RWPE1 (cell line): ENCODE measurements at regions not wholly inside any gene's neighbourhood (a gene's known extent, or its start where the extent isn't known, plus 50 kb on each side); places are given as distances from the start of the nearest gene placed in this dataset.

Source experiments
- CTCF ChIA-PET: fragments of 350-600 bp; sonication (Branson Sonifier 250); formaldehyde crosslinking; extraction: SDS; loops from one replicate; lab custom pipeline; 2021; lab: Yijun Ruan, JAX
- POLR2A ChIA-PET: fragments of 400-600 bp; formaldehyde crosslinking; extraction: SDS; loops from one replicate; lab custom pipeline; 2020; ENCODE audit warnings: antibody characterized with exemption; ENCODE audit not compliant: low non-redundant PET; lab: Yijun Ruan, JAX
- DNase-seq: peaks from one replicate; pipeline ENCODE4 v3.0.0; 2012; ENCODE audit warnings: low spot score
- H3K27ac ChIP-seq: fragments of 450-650 bp; 2 replicates; pipeline ENCODE4 v1.5.1; 2017
- TF ChIP-seq, protein P1 (sequence below): fragments of 450-650 bp; conservative IDR thresholded peaks from 2 replicates; pipeline ENCODE4 v1.5.1; 2017; ENCODE audit warnings: low read depth, mild to moderate bottlenecking

DNA sequence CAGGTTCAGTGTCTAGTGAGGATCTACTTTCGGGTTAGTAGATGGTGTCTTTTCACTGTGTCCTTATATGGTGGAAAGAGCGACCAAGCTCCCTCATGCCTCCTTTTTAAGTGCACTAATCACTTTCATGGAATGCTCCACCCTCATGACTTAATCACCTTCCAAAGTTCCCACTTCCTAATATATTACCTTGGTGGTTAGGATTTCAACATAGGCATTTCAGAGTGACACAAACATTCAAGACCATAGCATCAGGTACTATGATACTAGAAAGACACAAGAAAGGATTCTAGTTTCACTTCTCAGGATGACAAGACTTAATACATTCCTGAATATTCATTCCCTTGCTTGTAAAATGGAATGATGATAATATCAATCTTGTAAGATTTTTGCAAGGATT is 119.1 kb upstream of the FAM3C start:
- H3K27ac ChIP-seq, result no peak overlapping the region
- TF ChIP-seq, protein P1, sequence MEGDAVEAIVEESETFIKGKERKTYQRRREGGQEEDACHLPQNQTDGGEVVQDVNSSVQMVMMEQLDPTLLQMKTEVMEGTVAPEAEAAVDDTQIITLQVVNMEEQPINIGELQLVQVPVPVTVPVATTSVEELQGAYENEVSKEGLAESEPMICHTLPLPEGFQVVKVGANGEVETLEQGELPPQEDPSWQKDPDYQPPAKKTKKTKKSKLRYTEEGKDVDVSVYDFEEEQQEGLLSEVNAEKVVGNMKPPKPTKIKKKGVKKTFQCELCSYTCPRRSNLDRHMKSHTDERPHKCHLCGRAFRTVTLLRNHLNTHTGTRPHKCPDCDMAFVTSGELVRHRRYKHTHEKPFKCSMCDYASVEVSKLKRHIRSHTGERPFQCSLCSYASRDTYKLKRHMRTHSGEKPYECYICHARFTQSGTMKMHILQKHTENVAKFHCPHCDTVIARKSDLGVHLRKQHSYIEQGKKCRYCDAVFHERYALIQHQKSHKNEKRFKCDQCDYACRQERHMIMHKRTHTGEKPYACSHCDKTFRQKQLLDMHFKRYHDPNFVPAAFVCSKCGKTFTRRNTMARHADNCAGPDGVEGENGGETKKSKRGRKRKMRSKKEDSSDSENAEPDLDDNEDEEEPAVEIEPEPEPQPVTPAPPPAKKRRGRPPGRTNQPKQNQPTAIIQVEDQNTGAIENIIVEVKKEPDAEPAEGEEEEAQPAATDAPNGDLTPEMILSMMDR, result no peak
- ChIA-PET POLR2A (no interaction called here), CTCF (no interaction called here)
- DNase-seq, result no peak

DNA sequence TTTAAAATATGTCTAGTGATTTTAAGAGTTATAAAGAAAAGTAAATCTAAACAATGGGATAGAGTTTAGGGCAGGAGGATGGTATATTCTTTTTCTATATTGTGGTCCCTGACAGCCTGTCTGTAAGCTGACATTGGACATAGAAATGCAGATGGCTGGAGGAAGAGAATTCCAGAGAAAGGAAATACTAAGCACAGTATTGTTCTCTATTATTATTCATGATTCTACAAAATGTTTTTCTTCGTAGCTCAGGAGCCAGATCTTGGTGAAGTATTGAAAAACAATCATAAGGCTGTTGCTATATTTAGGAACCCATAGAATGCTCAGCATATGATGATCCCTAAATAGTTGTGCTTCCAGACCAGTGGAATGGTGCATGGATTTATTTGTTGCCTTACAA is 117.0 kb upstream of the FAM3C start:
- POLR2A ChIA-PET, result no interaction called here
- no peak overlapping the region for H3K27ac ChIP-seq
- CTCF ChIA-PET, result no interaction called here
- TF ChIP-seq, protein P1, result no peak
- DNase-seq, result no peak

DNA sequence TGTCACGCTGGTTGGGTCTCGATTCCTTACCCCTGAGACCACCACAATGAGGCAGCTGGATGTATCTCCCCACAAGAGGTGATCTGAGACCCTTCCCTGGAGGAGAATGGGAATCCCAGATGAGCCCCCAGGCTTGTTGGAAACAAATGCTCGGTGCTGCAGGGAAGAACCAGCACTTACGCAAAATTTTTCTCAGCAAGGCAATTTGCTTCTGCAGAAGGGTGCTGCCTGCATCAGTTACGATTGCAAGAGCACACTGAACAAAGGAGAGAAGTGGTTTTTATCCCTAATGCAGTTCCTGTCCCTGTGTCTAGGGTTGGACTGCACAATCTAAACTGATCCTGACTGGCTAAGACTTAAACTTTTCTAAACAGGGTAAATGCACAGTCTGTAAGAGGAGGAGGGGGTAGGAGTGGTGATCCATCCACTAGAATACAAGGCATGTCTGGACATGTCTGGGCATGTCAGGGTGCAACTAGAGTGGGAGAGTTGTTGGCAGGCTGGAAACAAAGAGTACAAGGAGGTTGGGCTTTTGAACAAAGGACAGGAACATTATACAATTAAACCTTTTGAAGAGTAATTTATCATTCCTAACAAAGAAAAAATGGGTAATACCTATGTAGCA is 114.9 kb upstream of the FAM3C start:
- TF ChIP-seq, protein P1, result no peak
- ChIA-PET POLR2A (no interaction called here), CTCF (no interaction called here)
- no peak for DNase-seq
- no peak overlapping the region for H3K27ac ChIP-seq

DNA sequence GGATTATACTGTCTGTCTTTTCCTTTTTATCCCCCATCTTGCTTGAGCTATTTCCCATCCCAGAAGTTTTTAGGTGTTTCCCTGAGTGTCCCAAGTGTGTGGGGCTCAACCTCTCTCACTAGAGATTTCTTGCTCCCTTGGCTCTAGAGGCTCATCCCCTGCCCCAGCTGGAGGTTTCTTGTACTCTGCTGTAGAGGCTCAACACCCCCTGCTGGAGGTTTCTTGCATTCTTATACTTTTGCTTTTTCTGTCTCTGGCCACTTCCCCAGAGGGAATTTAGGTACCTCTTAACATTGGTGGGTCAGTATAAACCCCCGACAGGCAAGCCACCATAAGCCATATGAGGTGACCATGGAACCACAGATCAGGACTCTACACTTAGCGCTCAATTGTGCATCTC is 114.2 kb upstream of the FAM3C start:
- DNase-seq, result no peak
- TF ChIP-seq, protein P1, result no peak
- no peak overlapping the region for H3K27ac ChIP-seq
- ChIA-PET CTCF (no interaction called here), POLR2A (no interaction called here)

DNA sequence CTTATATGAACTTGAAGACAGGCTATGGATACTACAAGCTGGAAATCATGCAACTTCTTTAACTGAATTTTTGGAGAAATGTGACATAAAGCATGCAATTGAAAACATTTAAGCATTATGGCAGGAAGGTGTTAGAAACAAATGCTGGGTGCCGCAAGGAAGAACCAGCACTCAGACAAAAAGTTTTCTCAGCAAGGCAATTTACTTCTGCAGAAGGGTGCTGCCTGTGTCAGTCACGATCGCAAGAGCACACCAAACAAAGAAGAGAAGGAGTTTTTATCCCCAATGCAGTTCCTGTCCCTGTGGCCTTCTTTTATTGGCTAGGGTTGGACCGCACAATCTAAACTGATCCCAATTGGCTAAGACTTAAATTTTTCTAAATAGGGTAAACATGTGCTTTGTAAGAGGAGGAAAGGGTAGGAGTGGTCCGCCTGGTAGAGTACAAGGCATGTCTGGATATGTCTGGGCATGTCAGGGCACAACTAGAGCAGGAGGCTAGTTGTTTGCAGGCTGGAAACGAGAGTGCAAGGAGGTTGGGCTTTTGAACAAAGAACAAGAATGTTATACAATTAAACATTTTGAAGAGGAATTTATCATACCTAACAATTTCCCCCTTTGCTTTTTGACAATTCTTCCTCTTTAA is 109.6 kb upstream of the FAM3C start:
- no peak overlapping the region for H3K27ac ChIP-seq

DNA sequence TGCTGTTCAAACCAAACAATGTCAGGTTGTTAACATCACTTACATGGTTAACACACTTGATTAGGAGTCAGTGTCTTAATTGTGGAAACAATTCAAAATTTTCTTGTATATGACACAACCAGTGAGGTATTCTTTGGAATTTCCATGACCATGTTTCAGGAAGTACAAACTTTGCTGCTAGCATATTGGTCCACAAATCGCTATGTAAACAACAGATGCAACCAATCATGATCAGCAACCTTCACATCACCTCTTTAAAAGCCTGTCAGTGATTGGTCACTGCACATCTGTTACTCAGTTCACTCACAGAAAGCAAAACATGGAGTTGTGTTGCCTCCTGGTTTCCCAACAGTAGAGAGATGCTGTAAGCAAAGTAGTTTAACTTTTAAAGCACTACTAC is 108.9 kb upstream of the FAM3C start:
- H3K27ac ChIP-seq, result no peak overlapping the region
- CTCF ChIA-PET, result no interaction called here
- POLR2A ChIA-PET, result no interaction called here
- TF ChIP-seq, protein P1, result no peak
- no peak for DNase-seq

More for the DNA sequence above, 109.6 kb upstream of the FAM3C start:
- POLR2A ChIA-PET, result no interaction called here
- TF ChIP-seq, protein P1, result no peak
- no peak for DNase-seq
- CTCF ChIA-PET, result no interaction called here
